ENCODE measurements at regions not wholly inside any gene's neighbourhood (a gene's known extent, or its start where the extent isn't known, plus 50 kb on each side); places are given as distances from the start of the nearest gene placed in this dataset.
A peak's percentile ranks its signal among the peaks of the same experiment; 100 is the strongest.

DNA sequence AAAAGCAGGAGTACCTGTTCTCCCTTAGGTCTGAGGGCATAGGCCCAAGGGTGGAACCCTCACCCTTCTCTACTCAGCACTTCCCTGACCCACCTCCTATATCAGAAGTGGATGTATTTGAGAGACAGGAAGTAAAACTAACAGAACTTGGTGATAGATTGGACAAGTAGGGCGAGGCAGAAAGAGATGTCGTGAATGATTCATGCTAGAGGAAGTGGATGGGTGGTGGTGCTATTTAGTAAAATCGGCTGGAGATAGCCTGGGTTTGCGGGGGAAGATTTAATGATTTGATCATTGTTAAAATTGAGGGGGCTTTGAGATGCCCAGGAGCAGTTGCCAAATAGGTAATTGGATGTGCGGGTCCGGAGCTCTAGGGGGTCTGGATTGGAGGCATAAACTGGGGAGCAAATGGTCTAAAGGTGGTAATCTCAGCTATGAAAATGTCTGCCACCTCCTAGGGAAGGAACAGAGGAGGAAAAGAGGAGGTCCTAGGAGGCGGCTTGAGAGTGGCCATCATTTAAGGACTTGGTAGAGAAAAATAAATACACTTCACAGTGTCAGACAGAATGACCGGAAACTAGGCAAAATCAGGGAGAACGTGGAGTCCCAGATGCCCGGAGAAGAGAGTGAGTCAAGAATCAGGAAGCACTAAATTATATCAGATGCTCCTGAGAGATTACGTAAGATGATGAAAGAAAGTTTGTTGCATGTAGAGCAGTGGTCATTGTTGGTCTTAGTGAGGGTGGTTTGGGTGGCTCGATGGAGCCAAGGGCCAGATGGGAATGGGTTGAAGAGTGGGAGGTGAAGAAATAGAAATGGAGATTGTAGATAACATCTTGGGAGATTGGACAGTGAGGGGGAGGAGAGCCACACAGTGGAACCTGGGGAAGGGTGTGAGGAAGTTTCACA lies 142.0 kb downstream of the CEP57L1 start (continued):
- TF ChIP-seq, protein P1, sequence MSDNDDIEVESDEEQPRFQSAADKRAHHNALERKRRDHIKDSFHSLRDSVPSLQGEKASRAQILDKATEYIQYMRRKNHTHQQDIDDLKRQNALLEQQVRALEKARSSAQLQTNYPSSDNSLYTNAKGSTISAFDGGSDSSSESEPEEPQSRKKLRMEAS (CRISPR knock-in tag; IDR thresholded peaks at IDR 0.05), result no peak
- TF ChIP-seq CHD4 (IDR thresholded peaks at IDR 0.05; ENCODE audit: insufficient read depth, insufficient replicate concordance, low read depth, low read length, poor library complexity, severe bottlenecking), result no peak
- TF ChIP-seq ZC3H8 (IDR thresholded peaks at IDR 0.05), result no peak
- no peak for TF ChIP-seq ZNF668 (CRISPR knock-in tag; IDR thresholded peaks at IDR 0.05)
- TF ChIP-seq, protein P2, sequence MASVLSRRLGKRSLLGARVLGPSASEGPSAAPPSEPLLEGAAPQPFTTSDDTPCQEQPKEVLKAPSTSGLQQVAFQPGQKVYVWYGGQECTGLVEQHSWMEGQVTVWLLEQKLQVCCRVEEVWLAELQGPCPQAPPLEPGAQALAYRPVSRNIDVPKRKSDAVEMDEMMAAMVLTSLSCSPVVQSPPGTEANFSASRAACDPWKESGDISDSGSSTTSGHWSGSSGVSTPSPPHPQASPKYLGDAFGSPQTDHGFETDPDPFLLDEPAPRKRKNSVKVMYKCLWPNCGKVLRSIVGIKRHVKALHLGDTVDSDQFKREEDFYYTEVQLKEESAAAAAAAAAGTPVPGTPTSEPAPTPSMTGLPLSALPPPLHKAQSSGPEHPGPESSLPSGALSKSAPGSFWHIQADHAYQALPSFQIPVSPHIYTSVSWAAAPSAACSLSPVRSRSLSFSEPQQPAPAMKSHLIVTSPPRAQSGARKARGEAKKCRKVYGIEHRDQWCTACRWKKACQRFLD (CRISPR knock-in tag; IDR thresholded peaks at IDR 0.05), result no peak; the same call in 1 of the 2 replicates
- TF ChIP-seq NUFIP1 (IDR thresholded peaks at IDR 0.05; ENCODE audit: partially characterized antibody), result peak; percentile 54
- no peak for TF ChIP-seq JUNB (CRISPR knock-in tag; conservative IDR thresholded peaks at IDR 0.05)
- TF ChIP-seq HDAC6 (IDR thresholded peaks at IDR 0.05; ENCODE audit: low read depth, low read length), result no peak
- TF ChIP-seq KDM2B (CRISPR knock-in tag; IDR thresholded peaks at IDR 0.05), result no peak
- TF ChIP-seq, protein P3, sequence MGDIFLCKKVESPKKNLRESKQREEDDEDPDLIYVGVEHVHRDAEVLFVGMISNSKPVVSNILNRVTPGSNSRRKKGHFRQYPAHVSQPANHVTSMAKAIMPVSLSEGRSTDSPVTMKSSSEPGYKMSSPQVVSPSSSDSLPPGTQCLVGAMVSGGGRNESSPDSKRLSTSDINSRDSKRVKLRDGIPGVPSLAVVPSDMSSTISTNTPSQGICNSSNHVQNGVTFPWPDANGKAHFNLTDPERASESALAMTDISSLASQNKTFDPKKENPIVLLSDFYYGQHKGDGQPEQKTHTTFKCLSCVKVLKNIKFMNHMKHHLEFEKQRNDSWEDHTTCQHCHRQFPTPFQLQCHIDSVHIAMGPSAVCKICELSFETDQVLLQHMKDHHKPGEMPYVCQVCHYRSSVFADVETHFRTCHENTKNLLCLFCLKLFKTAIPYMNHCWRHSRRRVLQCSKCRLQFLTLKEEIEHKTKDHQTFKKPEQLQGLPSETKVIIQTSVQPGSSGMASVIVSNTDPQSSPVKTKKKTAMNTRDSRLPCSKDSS (IDR thresholded peaks at IDR 0.05; ENCODE audit: low read depth, partially characterized antibody), result no peak
- no peak for TF ChIP-seq NR2F6 (CRISPR knock-in tag; IDR thresholded peaks at IDR 0.05)
- TF ChIP-seq MXI1 (IDR thresholded peaks at IDR 0.05; ENCODE audit: low read depth, low read length), result no peak
- 0 out of 2 replicates have a peak, but pooled peaks have one; percentile 15 for TF ChIP-seq ZNF197 (CRISPR knock-in tag; IDR thresholded peaks at IDR 0.05; ENCODE audit: low read depth)
- TF ChIP-seq SIN3B (IDR thresholded peaks at IDR 0.05; ENCODE audit: low read depth), result no peak
- peak; percentile 61 for TF ChIP-seq POLR2A (conservative IDR thresholded peaks at IDR 0.05)
- TF ChIP-seq ZNF696 (CRISPR knock-in tag; conservative IDR thresholded peaks at IDR 0.05), result no peak
- TF ChIP-seq, protein P4, sequence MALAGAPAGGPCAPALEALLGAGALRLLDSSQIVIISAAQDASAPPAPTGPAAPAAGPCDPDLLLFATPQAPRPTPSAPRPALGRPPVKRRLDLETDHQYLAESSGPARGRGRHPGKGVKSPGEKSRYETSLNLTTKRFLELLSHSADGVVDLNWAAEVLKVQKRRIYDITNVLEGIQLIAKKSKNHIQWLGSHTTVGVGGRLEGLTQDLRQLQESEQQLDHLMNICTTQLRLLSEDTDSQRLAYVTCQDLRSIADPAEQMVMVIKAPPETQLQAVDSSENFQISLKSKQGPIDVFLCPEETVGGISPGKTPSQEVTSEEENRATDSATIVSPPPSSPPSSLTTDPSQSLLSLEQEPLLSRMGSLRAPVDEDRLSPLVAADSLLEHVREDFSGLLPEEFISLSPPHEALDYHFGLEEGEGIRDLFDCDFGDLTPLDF (CRISPR knock-in tag; IDR thresholded peaks at IDR 0.05), result no peak
- TF ChIP-seq NCOA2 (IDR thresholded peaks at IDR 0.05; ENCODE audit: partially characterized antibody in 2 of 2), result no peak
- peak; percentile 83 for TF ChIP-seq EGR1 (conservative IDR thresholded peaks at IDR 0.05)
- TF ChIP-seq, protein P5, sequence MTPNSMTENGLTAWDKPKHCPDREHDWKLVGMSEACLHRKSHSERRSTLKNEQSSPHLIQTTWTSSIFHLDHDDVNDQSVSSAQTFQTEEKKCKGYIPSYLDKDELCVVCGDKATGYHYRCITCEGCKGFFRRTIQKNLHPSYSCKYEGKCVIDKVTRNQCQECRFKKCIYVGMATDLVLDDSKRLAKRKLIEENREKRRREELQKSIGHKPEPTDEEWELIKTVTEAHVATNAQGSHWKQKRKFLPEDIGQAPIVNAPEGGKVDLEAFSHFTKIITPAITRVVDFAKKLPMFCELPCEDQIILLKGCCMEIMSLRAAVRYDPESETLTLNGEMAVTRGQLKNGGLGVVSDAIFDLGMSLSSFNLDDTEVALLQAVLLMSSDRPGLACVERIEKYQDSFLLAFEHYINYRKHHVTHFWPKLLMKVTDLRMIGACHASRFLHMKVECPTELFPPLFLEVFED (CRISPR knock-in tag; conservative IDR thresholded peaks at IDR 0.05), result no peak
- peak; percentile 28; the same call in 1 of the 2 replicates for TF ChIP-seq ELF4 (CRISPR knock-in tag; IDR thresholded peaks at IDR 0.05)
- peak; percentile 35; the same call in 1 of the 2 replicates for TF ChIP-seq L3MBTL2 (IDR thresholded peaks at IDR 0.05)
- TF ChIP-seq MED1 (CRISPR knock-in tag; IDR thresholded peaks at IDR 0.05; ENCODE audit: borderline replicate concordance), result no peak
- TF ChIP-seq TEAD2 (tag; IDR thresholded peaks at IDR 0.05), result no peak

Data from K562 (cell line).